A673 (cell line): ENCODE measurements at regions not wholly inside any gene's neighbourhood (a gene's known extent, or its start where the extent isn't known, plus 50 kb on each side); places are given as distances from the start of the nearest gene placed in this dataset.

Source experiments
- BruUV-seq: library from RNA; stranded (reverse); fragments of 400-500 nt; replicated peaks from 2 replicates; lab custom pipeline; 2021; lab: Mats Ljungman, UMichigan
- CTCF ChIA-PET: fragments of 300-600 bp; sonication (Branson Sonifier 250); formaldehyde crosslinking; loops from one replicate; lab custom pipeline; 2022; ENCODE audit warnings: antibody characterized with exemption; lab: Charles Lee
- POLR2A ChIA-PET: fragments of 300-600 bp; sonication (Branson Sonifier 250); formaldehyde crosslinking; loops from one replicate; lab custom pipeline; 2022; ENCODE audit warnings: antibody characterized with exemption; ENCODE audit not compliant: low non-redundant PET; lab: Charles Lee
- DNase-seq: peaks from one replicate; pipeline ENCODE4 v3.0.0-alpha.2; 2015; ENCODE audit warnings: low spot score
- H3K27ac ChIP-seq: fragments of 200-600 bp; sonication (generic); 2 replicates; pipeline ENCODE4 v1.5.1; 2016; ENCODE audit warnings: mixed run types, low read depth, mild to moderate bottlenecking, mixed read lengths, antibody characterized with exemption, low read length; ENCODE audit not compliant: poor library complexity, severe bottlenecking
- H3K27me3 ChIP-seq: fragments of 200-600 bp; sonication (generic); replicated peaks from 2 replicates; pipeline ENCODE4 v1.6.1; 2017; ENCODE audit warnings: mixed run types, low read depth, mild to moderate bottlenecking, mixed read lengths, antibody characterized with exemption, low read length; ENCODE audit not compliant: insufficient read depth, poor library complexity
- H3K36me3 ChIP-seq: fragments of 200-600 bp; sonication (generic); 2 replicates; pipeline ENCODE4 v1.6.1; 2016; ENCODE audit warnings: mixed run types, mild to moderate bottlenecking, mixed read lengths, antibody characterized with exemption, low read length; ENCODE audit not compliant: insufficient read depth, poor library complexity, severe bottlenecking
- H3K4me1 ChIP-seq: fragments of 200-600 bp; sonication (generic); 2 replicates; pipeline ENCODE4 v1.6.1; 2017; ENCODE audit warnings: mixed run types, mild to moderate bottlenecking, mixed read lengths, antibody characterized with exemption, low read length; ENCODE audit not compliant: insufficient read depth, poor library complexity, severe bottlenecking
- H3K4me3 ChIP-seq: fragments of 200-600 bp; sonication (generic); 2 replicates; pipeline ENCODE4 v1.5.1; 2016; ENCODE audit warnings: low read depth, mixed run types, mild to moderate bottlenecking, mixed read lengths, low read length; ENCODE audit not compliant: poor library complexity, severe bottlenecking
- H3K9me3 ChIP-seq: fragments of 200-600 bp; sonication (generic); 2 replicates; pipeline ENCODE4 v1.6.1; 2016; ENCODE audit warnings: mixed run types, low read depth, mild to moderate bottlenecking, mixed read lengths, antibody characterized with exemption, low read length; ENCODE audit not compliant: poor library complexity, severe bottlenecking
- CTCF ChIP-seq: fragments of 300-800, 200-600 bp; sonication (generic); conservative IDR thresholded peaks from 2 replicates; pipeline ENCODE4 v1.5.1; 2017; ENCODE audit warnings: low read depth, mild to moderate bottlenecking, antibody characterized with exemption, low read length, moderate library complexity, mixed read lengths
- EZH2 ChIP-seq: fragments of 200-600 bp; sonication (generic); IDR thresholded peaks from 2 replicates; pipeline ENCODE4 v1.6.1; 2017; ENCODE audit warnings: borderline replicate concordance, low read depth, mild to moderate bottlenecking, mixed read lengths, antibody characterized with exemption, low read length; ENCODE audit not compliant: poor library complexity, severe bottlenecking
- intact Hi-C: fragments of 100-400 bp; cut with micrococcal nuclease; formaldehyde crosslinking; loops from one replicate; pipeline ENCODE4 v1.10.0; 2022; ENCODE audit not compliant: unreplicated experiment

- intact Hi-C loops = no loop called here
- H3K4me1 ChIP-seq = peaks cover 24% of the 10 kb centered on the region
- no peak for TF ChIP-seq CTCF
- ChIA-PET CTCF (interaction anchor here (1.0 kb wide), 1 partner anchor 331 kb away, joined by 3 read pairs; no protein-coding TSS in a partner anchor), POLR2A (interaction anchor here (0.7 kb wide), 1 partner anchor 685 kb away, joined by 5 read pairs; no protein-coding TSS in a partner anchor)
- no peaks in the 10 kb centered on the region for H3K9me3 ChIP-seq
- H3K27me3 ChIP-seq = no peaks in the 10 kb centered on the region
- DNase-seq = peak; percentile 17
- BruUV-seq = no TSS peak
- no peak overlapping the region for H3K4me3 ChIP-seq
- H3K36me3 ChIP-seq = no peaks in the 10 kb centered on the region
- H3K27ac ChIP-seq = peak overlapping the region; percentile 52
Observed at GRCh38 chr11:38460429-38460828, 1862.4 kb upstream of the RAG2 start.

GRCh38 chr11:38456371-38456770 is 1858.3 kb upstream of the RAG2 start:
- no TSS peak for BruUV-seq
- no peaks in the 10 kb centered on the region for H3K36me3 ChIP-seq
- DNase-seq = no peak
- ChIA-PET CTCF (no interaction called here), POLR2A (no interaction called here)
- peaks cover 20% of the 10 kb centered on the region for H3K4me1 ChIP-seq
- intact Hi-C loops = no loop called here
- no peak overlapping the region for H3K27ac ChIP-seq
- H3K27me3 ChIP-seq = no peaks in the 10 kb centered on the region
- TF ChIP-seq EZH2 (no peak), CTCF (no peak)
- no peak overlapping the region for H3K4me3 ChIP-seq
- H3K9me3 ChIP-seq = no peaks in the 10 kb centered on the region

- POLR2A ChIA-PET = no interaction called here
- BruUV-seq = no TSS peak
- no peak for TF ChIP-seq CTCF
- no peak for TF ChIP-seq EZH2
Observed at GRCh38 chr11:38448284-38448683, 1850.2 kb upstream of the RAG2 start.

More at GRCh38 chr11:38448284-38448683, 1850.2 kb upstream of the RAG2 start:
- Histone ChIP-seq H3K9me3 (no peaks in the 10 kb centered on the region), H3K4me3 (no peak overlapping the region), H3K27ac (no peak overlapping the region), H3K36me3 (no peaks in the 10 kb centered on the region), H3K27me3 (no peaks in the 10 kb centered on the region), H3K4me1 (no peaks in the 10 kb centered on the region)
- peak; percentile 69 for DNase-seq
- CTCF ChIA-PET = no interaction called here
- intact Hi-C loops = no loop called here
